ENCODE measurements at regions not wholly inside any gene's neighbourhood (a gene's known extent, or its start where the extent isn't known, plus 50 kb on each side); places are given as distances from the start of the nearest gene placed in this dataset.

DNA sequence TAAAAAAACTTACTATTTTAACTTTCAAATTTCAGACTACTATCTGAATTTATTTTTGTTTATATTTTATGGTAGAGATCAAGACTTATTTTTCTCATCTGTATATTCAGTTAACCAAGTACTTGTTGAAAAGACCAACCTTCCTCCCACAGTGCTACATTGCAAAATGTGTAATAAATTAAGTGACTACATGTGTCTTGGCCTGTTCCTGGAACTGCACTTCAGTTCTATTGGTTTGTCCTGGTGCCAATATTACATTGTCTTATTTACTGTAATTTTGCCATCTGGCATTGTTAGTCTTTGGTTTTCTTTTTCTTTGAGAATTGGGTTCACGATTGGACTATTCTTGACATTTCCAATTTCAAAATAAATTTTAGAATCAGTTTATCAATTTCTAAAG is 138.4 kb upstream of the KCNMB2 start:
- Histone ChIP-seq H3K36me3 (replicated peaks; ENCODE audit: insufficient read depth, low read length) (no peaks in the 10 kb centered on the region), H2AFZ (ENCODE audit: low read length) (no peak overlapping the region), H4K20me1 (ENCODE audit: insufficient read depth, low read length) (no peaks in the 10 kb centered on the region), H3K9me3 (replicated peaks; ENCODE audit: insufficient read depth, low read length) (no peaks in the 10 kb centered on the region), H3F3A (ENCODE audit: insufficient read depth, low read length) (no peaks in the 10 kb centered on the region), H3K4me3 (ENCODE audit: low read length) (no peak overlapping the region), H3K79me2 (ENCODE audit: low read length) (no peaks in the 10 kb centered on the region), H3K4me1 (ENCODE audit: low read length) (no peaks in the 10 kb centered on the region), H3K4me2 (ENCODE audit: low read depth, low read length) (no peak overlapping the region), H3K9me2 (replicated peaks; ENCODE audit: insufficient read depth, low read length) (no peaks in the 10 kb centered on the region), H3K27ac (ENCODE audit: low read length) (no peak overlapping the region), H3K9ac (ENCODE audit: low read length) (no peak overlapping the region), H3K27me3 (replicated peaks; ENCODE audit: insufficient read depth, low read length) (no peaks in the 10 kb centered on the region)
- TF ChIP-seq EZH2phosphoT487 (IDR thresholded peaks at IDR 0.05; ENCODE audit: low read length) = no peak
- TF ChIP-seq EZH2 (optimal IDR thresholded peaks at IDR 0.05; ENCODE audit: low read depth, low read length) = no peak
- TF ChIP-seq, protein P1, sequence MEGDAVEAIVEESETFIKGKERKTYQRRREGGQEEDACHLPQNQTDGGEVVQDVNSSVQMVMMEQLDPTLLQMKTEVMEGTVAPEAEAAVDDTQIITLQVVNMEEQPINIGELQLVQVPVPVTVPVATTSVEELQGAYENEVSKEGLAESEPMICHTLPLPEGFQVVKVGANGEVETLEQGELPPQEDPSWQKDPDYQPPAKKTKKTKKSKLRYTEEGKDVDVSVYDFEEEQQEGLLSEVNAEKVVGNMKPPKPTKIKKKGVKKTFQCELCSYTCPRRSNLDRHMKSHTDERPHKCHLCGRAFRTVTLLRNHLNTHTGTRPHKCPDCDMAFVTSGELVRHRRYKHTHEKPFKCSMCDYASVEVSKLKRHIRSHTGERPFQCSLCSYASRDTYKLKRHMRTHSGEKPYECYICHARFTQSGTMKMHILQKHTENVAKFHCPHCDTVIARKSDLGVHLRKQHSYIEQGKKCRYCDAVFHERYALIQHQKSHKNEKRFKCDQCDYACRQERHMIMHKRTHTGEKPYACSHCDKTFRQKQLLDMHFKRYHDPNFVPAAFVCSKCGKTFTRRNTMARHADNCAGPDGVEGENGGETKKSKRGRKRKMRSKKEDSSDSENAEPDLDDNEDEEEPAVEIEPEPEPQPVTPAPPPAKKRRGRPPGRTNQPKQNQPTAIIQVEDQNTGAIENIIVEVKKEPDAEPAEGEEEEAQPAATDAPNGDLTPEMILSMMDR (IDR thresholded peaks at IDR 0.05; ENCODE audit: low read length) = no peak
- DNase-seq = no peak

DNA sequence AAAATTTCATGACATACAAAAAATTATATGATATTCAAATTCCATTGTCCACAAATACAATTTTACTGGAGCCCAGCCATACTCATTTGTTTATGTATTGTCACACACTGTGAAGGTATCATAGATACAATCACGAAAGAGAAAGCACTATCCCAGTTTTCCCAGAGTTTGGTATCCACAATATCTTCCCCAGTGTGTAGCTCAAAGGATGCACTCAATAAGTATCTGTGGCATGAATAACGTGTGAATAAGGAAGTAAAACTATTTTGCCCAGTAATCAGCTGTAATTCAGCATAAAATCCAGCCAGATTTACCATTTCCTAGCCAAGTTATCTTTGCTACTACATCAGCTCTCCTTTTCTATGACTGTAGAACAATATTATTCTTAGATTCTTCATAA is 131.3 kb upstream of the KCNMB2 start:
- no peak overlapping the region for H3K4me3 ChIP-seq (ENCODE audit: low read length)
- H3K4me2 ChIP-seq (ENCODE audit: low read depth, low read length) = no peak overlapping the region
- H3K27ac ChIP-seq (ENCODE audit: low read length) = no peak overlapping the region
- no peaks in the 10 kb centered on the region for H3K9me3 ChIP-seq (replicated peaks; ENCODE audit: insufficient read depth, low read length)
- H3F3A ChIP-seq (ENCODE audit: insufficient read depth, low read length) = no peaks in the 10 kb centered on the region
- H3K9me2 ChIP-seq (replicated peaks; ENCODE audit: insufficient read depth, low read length) = no peaks in the 10 kb centered on the region
- H3K4me1 ChIP-seq (ENCODE audit: low read length) = no peaks in the 10 kb centered on the region
- H3K9ac ChIP-seq (ENCODE audit: low read length) = no peak overlapping the region
- no peak for TF ChIP-seq EZH2 (optimal IDR thresholded peaks at IDR 0.05; ENCODE audit: low read depth, low read length)
- TF ChIP-seq, protein P1 (IDR thresholded peaks at IDR 0.05; ENCODE audit: low read length) = no peak
- DNase-seq = no peak
- no peaks in the 10 kb centered on the region for H3K79me2 ChIP-seq (ENCODE audit: low read length)
- no peaks in the 10 kb centered on the region for H3K36me3 ChIP-seq (replicated peaks; ENCODE audit: insufficient read depth, low read length)
- no peaks in the 10 kb centered on the region for H3K27me3 ChIP-seq (replicated peaks; ENCODE audit: insufficient read depth, low read length)
- no peaks in the 10 kb centered on the region for H4K20me1 ChIP-seq (ENCODE audit: insufficient read depth, low read length)
- no peak overlapping the region for H2AFZ ChIP-seq (ENCODE audit: low read length)

DNA sequence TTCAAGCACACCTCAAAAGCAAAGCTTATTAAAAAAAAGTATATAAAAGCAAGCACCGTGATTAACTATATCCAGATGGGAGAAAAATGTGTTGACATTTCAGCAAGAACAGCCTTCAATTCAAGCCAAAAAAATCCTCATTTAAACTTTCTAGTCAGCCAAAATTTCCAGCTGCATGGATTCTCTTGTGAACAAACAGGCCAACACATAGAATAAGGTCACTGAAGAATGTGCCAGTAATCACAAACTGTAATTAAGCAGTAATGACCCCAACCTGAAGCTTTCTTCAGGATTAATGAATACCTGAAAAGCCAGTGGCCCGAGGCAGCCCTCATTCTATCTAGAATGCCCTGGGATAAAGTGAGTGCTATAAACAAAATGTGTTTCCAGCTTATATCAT is 130.7 kb upstream of the KCNMB2 start:
- Histone ChIP-seq H3K9me3 (replicated peaks; ENCODE audit: insufficient read depth, low read length) (no peaks in the 10 kb centered on the region), H3K4me3 (ENCODE audit: low read length) (no peak overlapping the region), H3K27ac (ENCODE audit: low read length) (no peak overlapping the region), H3K36me3 (replicated peaks; ENCODE audit: insufficient read depth, low read length) (no peaks in the 10 kb centered on the region), H3K27me3 (replicated peaks; ENCODE audit: insufficient read depth, low read length) (no peaks in the 10 kb centered on the region), H3F3A (ENCODE audit: insufficient read depth, low read length) (no peaks in the 10 kb centered on the region), H3K4me1 (ENCODE audit: low read length) (no peaks in the 10 kb centered on the region), H4K20me1 (ENCODE audit: insufficient read depth, low read length) (no peaks in the 10 kb centered on the region), H3K4me2 (ENCODE audit: low read depth, low read length) (no peak overlapping the region), H3K9ac (ENCODE audit: low read length) (no peak overlapping the region), H3K9me2 (replicated peaks; ENCODE audit: insufficient read depth, low read length) (no peaks in the 10 kb centered on the region), H2AFZ (ENCODE audit: low read length) (no peak overlapping the region), H3K79me2 (ENCODE audit: low read length) (no peaks in the 10 kb centered on the region)
- no peak for DNase-seq
- TF ChIP-seq EZH2phosphoT487 (IDR thresholded peaks at IDR 0.05; ENCODE audit: low read length) (no peak), EZH2 (optimal IDR thresholded peaks at IDR 0.05; ENCODE audit: low read depth, low read length) (no peak)
- TF ChIP-seq, protein P1 (IDR thresholded peaks at IDR 0.05; ENCODE audit: low read length) = no peak

Measured in MM.1S (cell line).